ENCODE measurements at regions not wholly inside any gene's neighbourhood (a gene's known extent, or its start where the extent isn't known, plus 50 kb on each side); places are given as distances from the start of the nearest gene placed in this dataset.

- no peaks in the 10 kb centered on the region for H3K79me2 ChIP-seq (ENCODE audit: control insufficient read depth in 1 of 2, insufficient read depth in 2 of 2, low read length in 2 of 2)
- H3K27ac ChIP-seq (ENCODE audit: low read depth, low read length) = peak overlapping the region; percentile 6; the same call in 1 of the 2 replicates
- no peak overlapping the region for H4K8ac ChIP-seq (ENCODE audit: extremely low read depth, insufficient read depth, low read length)
- H3K56ac ChIP-seq (replicated peaks; ENCODE audit: insufficient read length, low read depth, low read length) = no peak overlapping the region
- CTCF ChIA-PET (ENCODE audit: partially characterized antibody) = no interaction called here
- H2BK12ac ChIP-seq (ENCODE audit: low read depth, low read length) = no peak overlapping the region
- H3K23ac ChIP-seq (ENCODE audit: insufficient read length) = no peak overlapping the region
- no peak overlapping the region for H4K91ac ChIP-seq (replicated peaks; ENCODE audit: insufficient read length, low read length)
- H3K18ac ChIP-seq (ENCODE audit: extremely low read depth, low read length) = no peak overlapping the region
- peak overlapping the region; percentile 89; the same call in 1 of the 2 replicates for H2BK5ac ChIP-seq (ENCODE audit: low read depth, low read length)
- peak overlapping the region in 1 of 4 experiments; percentile 12; a peak in 1 of 8 replicates for H3K4me3 ChIP-seq (ENCODE audit: extremely low read depth in 1 of 4, insufficient read depth in 2 of 4, low read depth in 3 of 4, low read length in 4 of 4)
- peaks cover 0 to 9% (median 0%) of the 10 kb centered on the region in 4 experiments; a peak in 1 of 8 replicates for H3K36me3 ChIP-seq (ENCODE audit: control insufficient read depth in 2 of 4, insufficient read depth in 4 of 4, low read length in 3 of 4)
- POLR2A ChIA-PET (ENCODE audit: partially characterized antibody) = no interaction called here
- H4K20me1 ChIP-seq (replicated peaks in 1 of 2; ENCODE audit: control insufficient read depth in 1 of 2, insufficient read depth in 2 of 2, low read length in 2 of 2) = no peaks in the 10 kb centered on the region
- DNase-seq (ENCODE audit: low read depth in 1 of 2, low spot score in 2 of 2) (no peak), FAIRE-seq (peak; percentile 95)
- no peaks in the 10 kb centered on the region for H3K27me3 ChIP-seq (replicated peaks in 1 of 4; ENCODE audit: control insufficient read depth in 3 of 4, extremely low read depth in 1 of 4, insufficient read depth in 3 of 4, low read length in 3 of 4)
- H3K23me2 ChIP-seq (ENCODE audit: low read depth, low read length) = no peaks in the 10 kb centered on the region
- no peaks in the 10 kb centered on the region for H3K79me1 ChIP-seq (ENCODE audit: low read depth, low read length)
- H3K9me3 ChIP-seq (ENCODE audit: insufficient read depth in 2 of 2, low read depth in 1 of 2, low read length in 1 of 2) = peaks cover 24 to 31% of the 10 kb centered on the region in 2 experiments
- H3K4ac ChIP-seq (replicated peaks; ENCODE audit: insufficient read length, low read depth, low read length) = no peak overlapping the region
- H2BK20ac ChIP-seq (ENCODE audit: low read length) = no peak overlapping the region
- no peak overlapping the region for H3K14ac ChIP-seq (ENCODE audit: insufficient read length)
- no peak overlapping the region for H3K9ac ChIP-seq (replicated peaks in 1 of 4; ENCODE audit: extremely low read depth in 1 of 4, low read depth in 3 of 4, low read length in 3 of 4)
- 26% methylated on average over 4 of the region's 4 CpGs; no CpG with 5 or more reads in 1 of the 2 experiments for WGBS, 2 experiments (ENCODE audit: extremely low coverage in 1 of 2, insufficient coverage in 1 of 2, insufficient read length in 1 of 2, insufficient replicate concordance in 2 of 2, low coverage in 1 of 2, low lambda C conversion rate in 2 of 2, missing lambda C conversion rate in 1 of 2)
- H4K5ac ChIP-seq (ENCODE audit: insufficient read length, low read depth, low read length) = peak overlapping the region; percentile 44
- peak overlapping the region; percentile 75 for H2BK120ac ChIP-seq (replicated peaks; ENCODE audit: low read depth, low read length)
- peak overlapping the region; percentile 5 to 37; a peak in 2 of 4 replicates for H3K4me2 ChIP-seq (ENCODE audit: insufficient read depth in 1 of 2, low read depth in 2 of 2, low read length in 2 of 2)
- H2AK5ac ChIP-seq (ENCODE audit: low read depth, low read length) = no peak overlapping the region
- H2BK15ac ChIP-seq (ENCODE audit: low read length) = no peak overlapping the region
- H2AFZ ChIP-seq (ENCODE audit: low read length) = no peak overlapping the region
- peaks cover 0 to 10% (median 9%) of the 10 kb centered on the region in 4 experiments; a peak in 5 of 7 replicates for H3K4me1 ChIP-seq (replicated peaks in 1 of 4; ENCODE audit: control insufficient read depth in 3 of 4, insufficient read depth in 4 of 4, low read length in 3 of 4)
- TF ChIP-seq NRF1 (IDR thresholded peaks at IDR 0.05; ENCODE audit: low read depth, low read length) = no peak
- TF ChIP-seq SP1 (IDR thresholded peaks at IDR 0.05; ENCODE audit: low read depth, low read length) = 0 out of 2 replicates have a peak, but pooled peaks have one; percentile 24
- 0 out of 2 replicates have a peak, but pooled peaks have one; percentile 15 for TF ChIP-seq TCF12 (IDR thresholded peaks at IDR 0.05; ENCODE audit: low read depth, low read length)
- TF ChIP-seq HDAC2 (IDR thresholded peaks at IDR 0.05; ENCODE audit: borderline replicate concordance in 1 of 2, low read depth in 2 of 2, low read length in 2 of 2) = peak in 1 of 2 experiments; percentile 42; a peak in 1 of 4 replicates
- TF ChIP-seq BACH1 (IDR thresholded peaks at IDR 0.05; ENCODE audit: low read length) = no peak; the same call in 1 of the 2 replicates
- TF ChIP-seq SIX5 (IDR thresholded peaks at IDR 0.05; ENCODE audit: low read depth, low read length) = no peak
- no peak for TF ChIP-seq TAF1 (IDR thresholded peaks at IDR 0.05; ENCODE audit: low read depth, low read length)
Measured at GRCh38 chr17:70987867-70988340, 818.6 kb downstream of the KCNJ2 start.
